ENCODE measurements at regions not wholly inside any gene's neighbourhood (a gene's known extent, or its start where the extent isn't known, plus 50 kb on each side); places are given as distances from the start of the nearest gene placed in this dataset.

DNA sequence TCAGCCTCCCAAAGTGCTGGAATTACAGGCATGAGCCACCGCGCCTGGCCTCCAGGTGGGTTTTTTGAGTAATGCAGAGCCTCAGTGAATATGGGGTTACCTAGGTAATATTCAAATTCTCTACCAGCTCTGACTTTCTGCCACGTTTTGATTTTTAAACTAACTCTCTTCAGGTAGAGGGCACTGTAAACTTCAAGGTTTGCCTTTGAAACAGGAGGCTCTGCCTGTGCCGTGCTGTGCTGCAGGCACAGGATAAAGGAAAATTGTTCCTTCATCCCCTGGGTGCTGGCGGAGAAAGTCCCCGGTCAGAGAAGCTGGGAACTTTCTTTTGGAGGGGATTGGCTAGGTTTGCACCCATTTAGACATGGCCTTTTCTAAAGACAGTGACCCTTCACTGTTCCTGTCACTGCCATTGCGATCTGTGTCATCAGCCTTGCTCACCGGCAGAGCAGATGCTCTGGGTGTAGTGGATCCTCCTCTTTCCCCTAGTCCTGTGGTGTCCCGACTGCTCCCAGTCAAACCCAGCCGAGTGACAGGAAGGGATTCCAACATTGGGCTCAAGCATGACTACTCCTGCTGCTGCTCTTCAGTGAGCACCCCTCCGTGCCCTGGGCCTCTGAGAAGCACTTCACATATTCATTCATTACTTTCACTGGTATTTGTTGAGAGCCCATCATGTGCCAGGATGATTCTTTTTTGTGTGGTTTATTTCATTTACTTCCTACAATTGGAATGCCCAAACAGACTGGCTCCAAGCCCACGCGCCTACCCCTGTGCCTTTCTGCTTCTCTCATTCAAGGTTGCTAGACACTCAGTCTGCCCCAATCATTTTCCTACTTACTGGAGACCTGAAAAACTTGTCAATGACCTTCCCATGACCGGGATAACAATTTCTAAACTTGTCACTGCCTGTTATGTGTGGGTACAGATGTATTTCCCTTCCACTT lies 103.6 kb downstream of the TMEM30B start:
- TF ChIP-seq CTCF (IDR thresholded peaks at IDR 0.05): no peak
- no peak for TF ChIP-seq EP300 (IDR thresholded peaks at IDR 0.05)
- no peak for TF ChIP-seq POLR2AphosphoS5 (IDR thresholded peaks at IDR 0.05)

Measured in upper lobe of left lung (tissue), 4 donors.